SK-N-MC (cell line): ENCODE measurements at regions not wholly inside any gene's neighbourhood (a gene's known extent, or its start where the extent isn't known, plus 50 kb on each side); places are given as distances from the start of the nearest gene placed in this dataset.

Experiments
- EZH2 ChIP-seq: fragments of 200-600 bp; sonication (generic); IDR thresholded peaks from one replicate; pipeline ENCODE4 v1.6.1; 2017; ENCODE audit warnings: antibody characterized with exemption
- POLR2AphosphoS5 ChIP-seq: IDR thresholded peaks from 2 replicates; pipeline ENCODE4 v1.6.1; 2012; ENCODE audit warnings: mild to moderate bottlenecking, low read depth, low read length, borderline replicate concordance

- TF ChIP-seq EZH2: no peak
- TF ChIP-seq POLR2AphosphoS5: no peak
Measured at GRCh38 chr3:71850654-71851053, 65.7 kb upstream of the PROK2 start.
